ENCODE measurements at regions not wholly inside any gene's neighbourhood (a gene's known extent, or its start where the extent isn't known, plus 50 kb on each side); places are given as distances from the start of the nearest gene placed in this dataset.
"Not testable (repeated sequence)": the region's sequence is repeated elsewhere in the genome, so short reads cannot be mapped to it uniquely, and the experiment has no call there.

DNA sequence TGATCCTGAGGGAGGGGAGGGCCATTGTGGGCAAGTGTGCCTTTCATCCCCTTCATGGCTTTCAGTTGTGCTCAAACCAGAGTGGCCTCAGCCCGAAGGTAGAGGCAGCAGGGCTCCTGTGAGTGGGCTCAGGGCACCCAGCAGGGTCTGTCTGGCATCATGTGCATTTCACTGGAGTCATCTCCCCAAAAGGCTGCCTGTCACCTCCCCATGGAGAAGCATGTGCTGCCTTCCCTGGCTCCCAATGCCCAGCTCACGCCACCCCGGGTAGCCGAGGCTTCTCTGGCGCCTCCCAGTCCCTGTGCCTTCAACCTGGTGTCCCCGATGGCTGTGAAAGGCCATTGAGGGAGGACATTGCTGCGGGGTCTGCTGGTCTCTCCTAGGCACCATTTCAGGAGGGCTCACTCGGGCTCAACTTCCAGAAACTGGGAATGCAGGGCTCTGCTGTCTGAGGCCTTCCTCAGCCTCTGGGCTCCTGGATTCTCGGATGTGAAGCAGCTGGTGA lies 213.9 kb downstream of the BANP start:
- not testable (repeated sequence) for TF ChIP-seq POLR2A (IDR thresholded peaks at IDR 0.05)
- TF ChIP-seq, protein P1, sequence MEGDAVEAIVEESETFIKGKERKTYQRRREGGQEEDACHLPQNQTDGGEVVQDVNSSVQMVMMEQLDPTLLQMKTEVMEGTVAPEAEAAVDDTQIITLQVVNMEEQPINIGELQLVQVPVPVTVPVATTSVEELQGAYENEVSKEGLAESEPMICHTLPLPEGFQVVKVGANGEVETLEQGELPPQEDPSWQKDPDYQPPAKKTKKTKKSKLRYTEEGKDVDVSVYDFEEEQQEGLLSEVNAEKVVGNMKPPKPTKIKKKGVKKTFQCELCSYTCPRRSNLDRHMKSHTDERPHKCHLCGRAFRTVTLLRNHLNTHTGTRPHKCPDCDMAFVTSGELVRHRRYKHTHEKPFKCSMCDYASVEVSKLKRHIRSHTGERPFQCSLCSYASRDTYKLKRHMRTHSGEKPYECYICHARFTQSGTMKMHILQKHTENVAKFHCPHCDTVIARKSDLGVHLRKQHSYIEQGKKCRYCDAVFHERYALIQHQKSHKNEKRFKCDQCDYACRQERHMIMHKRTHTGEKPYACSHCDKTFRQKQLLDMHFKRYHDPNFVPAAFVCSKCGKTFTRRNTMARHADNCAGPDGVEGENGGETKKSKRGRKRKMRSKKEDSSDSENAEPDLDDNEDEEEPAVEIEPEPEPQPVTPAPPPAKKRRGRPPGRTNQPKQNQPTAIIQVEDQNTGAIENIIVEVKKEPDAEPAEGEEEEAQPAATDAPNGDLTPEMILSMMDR (IDR thresholded peaks at IDR 0.05): not testable (repeated sequence)
